OCI-M1 (cell line): ENCODE measurements at regions not wholly inside any gene's neighbourhood (a gene's known extent, or its start where the extent isn't known, plus 50 kb on each side); places are given as distances from the start of the nearest gene placed in this dataset.
"Not testable (repeated sequence)": the region's sequence is repeated elsewhere in the genome, so short reads cannot be mapped to it uniquely, and the experiment has no call there.

Experiments used
- DNase-seq: peaks from one replicate; lab custom pipeline; 2025; lab: John Stamatoyannopoulos, UW

DNA sequence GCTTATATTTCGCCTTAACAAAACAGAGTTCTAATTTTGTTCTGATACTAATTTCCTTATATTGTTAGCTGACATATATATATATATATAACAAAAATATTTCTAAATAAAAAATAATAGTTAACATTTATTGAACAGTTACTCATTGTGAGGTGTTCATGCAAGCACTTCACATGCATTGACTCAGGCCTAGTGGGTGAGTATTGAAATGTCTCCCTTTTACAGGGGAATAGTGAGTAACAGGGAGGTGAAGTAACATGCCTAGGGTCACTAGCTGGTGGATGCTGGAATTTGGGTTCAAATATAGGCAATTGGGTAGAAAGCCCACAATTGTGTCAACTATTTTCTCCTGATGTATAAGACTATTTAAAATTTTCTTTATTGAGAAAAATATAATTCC, 102.6 kb upstream of the ZPLD1 start:
- no peak for DNase-seq

DNA sequence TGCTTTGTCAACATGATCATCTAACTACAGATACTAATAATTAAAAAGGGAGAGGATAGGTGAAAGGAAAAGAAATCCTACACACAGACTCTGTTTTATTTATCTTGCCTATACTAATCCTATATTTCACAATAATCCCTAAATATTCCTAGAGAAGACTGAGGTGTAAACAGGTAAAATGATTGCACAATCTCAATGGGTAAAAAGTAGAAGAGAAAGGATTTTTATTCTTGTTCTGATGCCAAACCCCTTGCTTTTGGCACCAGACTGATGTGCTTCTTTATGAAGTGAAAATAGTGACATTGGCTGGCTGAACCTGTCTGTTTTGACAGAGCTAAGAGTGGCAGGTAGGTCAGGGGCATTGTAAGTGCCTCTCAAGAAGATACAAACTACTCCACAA, 101.9 kb upstream of the ZPLD1 start:
- no peak for DNase-seq

DNA sequence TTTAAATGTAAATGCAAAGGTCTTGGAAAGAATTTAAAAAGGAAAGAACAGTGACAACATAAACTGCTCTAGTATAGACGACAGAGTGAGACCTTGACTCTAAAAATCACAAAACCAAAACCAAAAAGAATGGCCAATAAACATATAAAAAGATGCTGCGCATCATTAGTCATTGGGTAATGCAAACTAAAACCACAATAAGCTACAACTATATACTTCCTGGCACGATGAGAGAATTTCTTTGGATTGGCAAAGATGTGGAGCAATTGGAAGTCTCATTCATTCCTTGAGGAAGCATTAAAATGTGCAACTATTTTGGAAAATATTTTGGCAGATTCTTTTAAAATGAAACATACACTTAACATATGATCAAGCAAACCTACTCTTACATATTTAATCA, 98.7 kb upstream of the ZPLD1 start:
- DNase-seq = no peak

DNA sequence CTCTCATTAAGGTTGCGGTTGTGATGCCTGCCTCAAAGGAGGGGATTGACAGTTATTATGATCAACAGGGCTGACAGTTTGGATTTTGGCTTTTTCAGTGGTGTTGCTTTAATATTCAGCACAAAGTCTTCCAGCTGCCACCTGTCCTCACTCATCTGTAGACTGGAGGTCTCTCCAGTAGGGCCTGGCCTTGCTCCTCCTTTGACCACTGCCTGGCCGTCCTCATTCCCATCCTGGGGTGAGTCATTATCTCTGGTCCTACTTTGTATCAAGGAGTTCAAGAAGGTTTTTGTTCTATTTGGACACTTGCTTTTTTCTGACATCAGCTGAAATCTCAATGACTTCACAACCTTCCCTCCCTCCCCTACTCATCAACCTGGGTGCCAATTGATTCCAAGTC, 95.1 kb upstream of the ZPLD1 start:
- DNase-seq = no peak

DNA sequence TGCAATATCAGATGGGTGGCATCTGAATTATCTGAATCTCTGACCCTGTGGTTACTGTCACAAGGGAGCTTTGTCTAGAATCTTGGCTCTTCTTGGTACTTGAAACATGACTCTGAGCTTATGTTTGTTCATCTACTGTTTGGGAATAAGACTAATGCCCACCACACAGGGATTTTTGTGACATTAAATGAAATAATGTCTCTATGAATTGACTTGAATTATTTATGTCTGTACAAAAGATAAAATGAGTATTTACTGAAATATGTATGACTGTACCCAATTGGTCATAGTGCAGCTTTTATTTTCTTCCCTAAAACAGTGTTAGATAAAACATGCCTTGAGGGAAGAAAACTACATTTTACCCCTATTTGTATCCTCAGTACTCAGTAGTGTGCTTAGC, 87.9 kb upstream of the ZPLD1 start:
- DNase-seq = no peak

DNA sequence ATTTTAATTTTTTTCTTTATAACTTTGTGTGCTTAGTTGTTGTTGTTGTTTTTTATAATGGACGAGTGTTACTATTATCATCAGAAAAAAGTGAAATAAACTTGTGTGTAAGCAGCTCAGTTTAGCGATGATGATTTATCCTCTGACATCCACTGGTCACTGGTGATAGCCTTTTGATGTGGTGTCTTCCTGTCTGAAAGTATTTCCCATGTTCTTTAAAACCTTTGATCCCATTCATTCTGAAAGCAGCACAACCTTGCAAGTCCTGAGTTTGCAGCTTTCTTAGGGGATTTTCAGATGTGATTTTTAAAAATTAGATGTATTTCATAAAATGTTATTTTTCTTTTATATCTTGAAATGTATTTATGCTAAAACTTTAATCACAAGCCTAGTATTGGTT, 85.9 kb upstream of the ZPLD1 start:
- no peak for DNase-seq

DNA sequence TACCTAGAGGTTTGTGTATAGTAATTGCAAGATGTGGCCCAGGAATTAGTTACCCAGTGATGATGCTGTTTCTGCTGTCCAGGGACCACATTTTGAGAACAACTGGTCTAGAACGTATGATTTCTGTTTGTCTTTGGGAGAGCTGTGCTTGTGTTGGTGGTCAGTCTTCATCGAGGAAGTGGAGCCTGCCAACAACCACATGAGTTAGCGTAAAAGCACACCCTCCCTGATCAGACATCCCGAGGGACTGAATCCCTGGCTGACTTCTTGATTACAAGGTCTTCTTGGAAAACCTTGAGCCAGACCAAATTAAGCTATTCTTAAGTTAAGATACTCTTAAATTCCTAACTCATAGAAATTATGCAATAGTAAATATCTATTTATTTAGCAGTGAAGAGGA, 81.7 kb upstream of the ZPLD1 start:
- DNase-seq = no peak

DNA sequence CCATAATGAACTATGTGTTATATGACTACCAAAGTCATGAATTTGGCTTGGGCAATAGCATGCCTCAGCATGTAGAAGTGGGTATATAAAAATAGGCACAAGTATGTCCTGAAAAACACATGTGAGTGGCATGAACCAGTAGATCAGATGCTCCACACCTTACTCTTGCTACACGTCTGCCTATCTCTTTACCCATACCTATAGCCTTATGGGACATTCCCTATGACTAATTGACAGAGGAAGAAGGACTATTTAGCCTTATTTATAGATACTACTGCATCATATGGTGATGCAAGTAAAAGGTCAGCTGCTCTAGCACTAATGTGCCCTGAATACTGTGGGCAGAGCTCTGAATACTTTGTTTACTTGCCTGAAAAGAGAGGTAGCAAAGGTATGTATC, 81.0 kb upstream of the ZPLD1 start:
- peak; percentile 53 for DNase-seq

DNA sequence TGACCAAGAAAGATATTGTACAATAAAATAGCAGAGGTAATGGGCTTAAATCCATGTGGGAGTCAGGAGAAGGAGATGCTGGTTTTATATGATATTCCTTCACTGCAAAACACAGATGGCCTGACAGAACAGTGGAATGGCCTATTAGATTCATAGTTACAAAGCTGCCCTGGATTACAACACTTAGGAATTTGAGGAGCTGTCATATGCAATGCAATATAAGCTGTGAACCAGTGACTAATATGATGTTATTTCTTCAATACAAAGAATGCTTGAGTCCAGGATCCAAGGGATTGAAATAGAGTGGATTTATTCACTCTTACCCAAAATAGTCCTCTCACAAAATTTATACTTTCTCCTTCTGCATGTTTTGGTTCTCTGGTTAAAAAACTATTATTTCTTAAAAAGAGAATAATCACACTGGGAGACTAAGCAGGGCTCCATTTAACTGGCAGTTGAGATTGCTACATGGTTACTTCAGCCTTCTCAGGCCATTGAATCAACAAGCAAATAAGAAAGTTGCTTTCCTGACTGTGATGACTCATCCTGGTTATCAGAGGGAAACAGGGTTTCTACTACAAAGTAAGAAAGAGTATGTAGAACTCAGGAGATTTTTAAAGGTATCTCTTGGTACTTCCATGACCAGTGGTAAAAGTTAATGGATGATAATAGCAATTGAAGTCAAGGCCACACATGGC, 79.8 kb upstream of the ZPLD1 start:
- DNase-seq = peak; percentile 96

DNA sequence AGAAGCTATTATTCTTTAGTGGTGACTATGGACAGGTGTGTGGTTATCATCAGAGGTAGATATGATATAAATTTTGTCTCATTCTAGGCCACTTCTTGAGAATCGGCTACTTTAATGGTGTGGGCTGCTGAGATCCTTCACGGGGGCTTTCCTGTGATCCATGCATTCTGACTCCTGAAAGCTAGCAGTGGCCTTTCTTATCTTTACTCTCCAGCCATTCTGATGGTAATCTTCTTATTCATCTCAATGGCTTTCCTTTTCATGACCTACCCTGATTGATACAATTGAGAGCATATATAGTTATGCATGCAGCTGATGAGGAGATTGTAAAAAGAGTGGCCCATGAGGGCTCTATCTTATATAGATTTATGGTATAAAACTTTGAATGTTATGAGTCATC, 78.3 kb upstream of the ZPLD1 start:
- DNase-seq = peak; percentile 41

DNA sequence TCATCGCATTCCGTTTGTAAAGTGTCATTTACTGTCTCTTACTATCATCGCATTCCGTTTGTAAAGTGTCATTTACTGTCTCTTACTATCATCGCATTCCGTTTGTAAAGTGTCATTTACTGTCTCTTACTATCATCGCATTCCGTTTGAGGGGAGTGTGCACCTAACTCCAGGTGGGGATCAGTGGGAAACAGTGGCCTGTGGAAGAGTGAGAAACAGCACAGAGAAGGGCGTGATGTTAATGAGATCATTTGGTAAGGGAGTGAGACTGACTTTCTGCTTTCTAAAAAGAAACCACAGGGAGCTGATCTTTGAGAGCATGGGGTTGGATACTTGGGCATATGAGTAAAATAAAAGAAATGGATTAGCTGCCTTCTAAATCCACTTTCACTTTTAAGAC, 77.5 kb upstream of the ZPLD1 start:
- DNase-seq = peak; percentile 27

DNA sequence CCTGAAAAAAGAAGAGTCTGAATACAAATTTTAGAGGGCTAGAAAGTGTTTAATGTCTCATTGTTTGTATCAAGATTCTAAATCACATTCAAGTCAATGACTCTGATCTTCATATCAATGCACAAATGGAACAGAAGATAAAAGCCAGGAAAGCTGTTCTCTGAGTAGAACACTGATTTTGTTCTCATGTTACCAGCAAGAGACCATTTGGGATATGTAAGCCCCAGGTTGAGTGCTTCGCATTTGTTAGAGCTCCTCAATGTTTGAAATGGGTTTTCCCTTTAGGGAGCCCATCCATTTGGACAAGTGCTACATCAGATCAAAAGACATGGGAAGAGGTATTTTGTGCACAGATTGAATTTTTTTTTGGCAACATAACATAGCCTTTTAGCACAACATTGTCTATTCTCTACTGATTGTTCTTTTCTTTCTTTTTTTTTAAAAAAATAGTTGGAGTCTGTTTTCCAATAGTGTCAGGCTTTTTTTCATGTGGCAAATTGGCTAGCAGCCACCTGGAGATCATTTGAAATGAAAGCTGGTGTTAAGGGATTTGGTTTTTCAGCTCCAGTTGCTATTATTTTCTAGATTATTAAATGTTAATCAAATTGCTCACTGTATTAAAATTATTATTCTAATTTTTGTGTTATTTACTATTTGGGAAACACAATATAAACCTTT, 74.5 kb upstream of the ZPLD1 start:
- DNase-seq = no peak

DNA sequence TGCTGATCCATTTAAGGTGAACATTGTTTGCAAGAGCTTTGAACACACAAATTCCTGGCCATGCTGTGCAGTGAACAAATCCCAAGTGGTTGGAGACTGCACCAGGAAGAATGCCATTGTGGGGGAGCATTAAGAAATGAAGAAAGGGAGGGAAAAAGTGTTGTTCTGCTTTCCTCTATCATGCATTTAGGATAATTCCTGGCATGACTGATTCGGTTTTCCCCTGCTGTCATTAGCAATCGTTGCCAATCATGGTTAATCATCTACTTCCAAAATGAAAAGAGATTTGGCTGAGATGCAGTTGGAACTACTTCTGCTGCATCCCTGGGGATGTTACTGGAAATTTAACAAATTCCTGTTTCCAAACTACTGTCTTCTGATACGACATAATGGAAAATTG, 73.7 kb upstream of the ZPLD1 start:
- DNase-seq = no peak

DNA sequence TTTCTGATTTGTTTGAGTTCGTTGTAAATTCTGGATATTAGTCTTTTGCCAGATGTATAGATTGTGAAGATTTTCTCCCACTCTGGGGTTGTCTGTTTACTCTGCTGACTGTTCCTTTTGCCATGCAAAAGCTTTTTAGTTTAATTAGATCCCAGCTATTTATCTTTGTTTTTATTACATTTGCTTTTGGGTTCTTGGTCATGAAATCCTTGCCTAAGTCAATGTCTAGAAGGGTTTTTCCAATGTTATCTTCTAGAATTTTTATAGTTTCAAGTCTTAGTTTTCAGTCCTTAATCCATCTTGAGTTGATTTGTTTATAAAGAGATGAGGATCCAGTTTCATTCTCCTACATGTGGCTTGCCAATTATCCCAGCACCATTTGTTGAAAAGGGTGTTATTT, 68.7 kb upstream of the ZPLD1 start:
- not testable (repeated sequence) for DNase-seq

DNA sequence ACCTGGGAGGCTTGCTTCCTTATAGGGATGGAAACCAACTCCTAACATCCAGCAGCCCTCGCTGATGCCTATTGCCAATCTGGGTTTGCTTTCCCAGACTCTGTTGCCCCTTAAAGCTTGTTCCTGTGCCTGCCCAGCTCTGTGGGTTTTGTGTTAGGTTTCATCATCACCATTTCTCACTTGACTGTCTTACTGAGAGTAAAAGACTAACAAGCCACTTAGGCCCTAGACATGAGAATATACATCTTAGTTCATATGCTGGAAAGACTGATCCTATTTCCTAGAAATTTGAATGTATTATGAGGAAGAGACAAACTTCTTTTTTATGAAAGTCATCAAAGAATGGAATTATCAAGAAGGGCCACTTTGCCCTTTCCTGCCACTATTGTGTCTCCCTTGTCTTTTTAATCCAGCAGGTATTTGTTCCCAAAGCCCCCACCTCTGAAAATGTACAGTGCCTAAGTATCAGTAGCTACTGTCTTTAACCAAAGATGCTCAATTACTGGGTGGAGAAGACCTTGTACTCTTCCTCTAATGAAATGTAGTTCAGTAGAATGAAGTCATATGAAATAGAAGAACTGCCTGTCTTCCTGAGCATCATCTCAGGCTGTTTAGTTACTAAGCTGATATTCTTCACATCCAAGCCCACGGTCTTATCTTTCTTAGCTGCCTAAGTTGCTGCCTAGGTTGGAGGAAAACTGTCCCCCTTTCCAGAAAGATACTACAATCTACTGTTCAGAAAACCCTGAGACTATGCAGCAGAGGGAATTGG, 59.8 kb upstream of the ZPLD1 start:
- DNase-seq = no peak

DNA sequence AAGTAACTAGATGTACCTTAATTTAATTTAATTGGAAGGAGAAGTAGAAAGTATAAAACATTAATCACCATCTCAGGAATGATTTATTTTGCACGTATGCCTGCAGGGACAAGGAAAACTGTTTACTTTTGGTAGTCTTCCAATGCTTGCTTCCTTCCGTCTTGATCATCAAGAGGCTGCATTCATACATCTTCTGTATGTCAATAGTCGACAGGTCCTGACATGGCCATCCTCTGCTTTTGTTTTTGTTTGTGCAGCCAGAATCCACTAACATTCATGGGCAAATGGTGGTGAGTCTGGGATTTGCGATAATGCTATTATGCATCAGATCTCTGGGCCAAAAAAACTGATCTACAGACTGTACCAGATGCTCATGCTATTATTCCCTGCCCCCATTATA, 56.6 kb upstream of the ZPLD1 start:
- DNase-seq = no peak

DNA sequence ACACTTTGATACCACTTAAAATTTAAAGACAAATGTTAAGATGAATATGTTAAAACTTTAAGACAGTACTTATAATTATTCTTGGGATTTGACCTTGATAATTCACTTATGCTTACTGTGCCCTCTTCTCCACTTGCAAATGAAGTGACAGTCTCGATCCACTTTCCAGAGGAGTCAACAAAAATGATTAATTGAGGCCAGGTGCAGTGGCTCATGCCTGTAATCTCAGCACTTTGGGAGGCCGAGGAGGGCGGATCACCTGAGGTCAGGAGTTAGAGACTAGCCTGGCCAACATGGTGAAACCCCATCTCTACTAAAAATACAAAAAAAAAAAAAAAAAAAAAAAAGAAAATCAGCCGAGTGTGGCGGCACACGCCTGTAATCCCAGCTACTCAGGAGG, 52.6 kb upstream of the ZPLD1 start:
- not testable (repeated sequence) for DNase-seq
